GM21723 (cell line): ENCODE measurements at regions not wholly inside any gene's neighbourhood (a gene's known extent, or its start where the extent isn't known, plus 50 kb on each side); places are given as distances from the start of the nearest gene placed in this dataset.

ENCODE experiments used
- ATAC-seq: cut with Tn5 transposase; IDR thresholded peaks from one replicate; pipeline ENCODE4 v1.9.1; 2021; ENCODE audit warnings: mild to moderate bottlenecking, moderate library complexity; ENCODE audit not compliant: unreplicated experiment

GRCh38 chr9:84173961-84174360, 166.6 kb downstream of the SLC28A3 start:
- ATAC-seq: no peak

GRCh38 chr9:84174486-84174885, 166.1 kb downstream of the SLC28A3 start:
- no peak for ATAC-seq

- ATAC-seq: no peak
Observed at GRCh38 chr9:84177407-84177806, 163.2 kb downstream of the SLC28A3 start.

GRCh38 chr9:84179531-84179930, 161.0 kb downstream of the SLC28A3 start:
- no peak for ATAC-seq

- ATAC-seq: no peak
Observed at GRCh38 chr9:84187090-84187489, 153.5 kb downstream of the SLC28A3 start.

GRCh38 chr9:84189904-84190303, 150.7 kb downstream of the SLC28A3 start:
- ATAC-seq: no peak

GRCh38 chr9:84190411-84190810, 150.1 kb downstream of the SLC28A3 start:
- ATAC-seq: no peak

GRCh38 chr9:84206801-84207370, 133.7 kb downstream of the SLC28A3 start:
- no peak for ATAC-seq

- no peak for ATAC-seq
Observed at GRCh38 chr9:84207491-84207951, 133.0 kb downstream of the SLC28A3 start.

- ATAC-seq: no peak
Observed at GRCh38 chr9:84212246-84212645, 128.3 kb downstream of the SLC28A3 start.

GRCh38 chr9:84212982-84213381, 127.6 kb downstream of the SLC28A3 start:
- ATAC-seq: no peak

GRCh38 chr9:84216151-84216550, 124.4 kb downstream of the SLC28A3 start:
- no peak for ATAC-seq

- ATAC-seq: no peak
Observed at GRCh38 chr9:84218322-84218721, 122.2 kb downstream of the SLC28A3 start.

- no peak for ATAC-seq
Observed at GRCh38 chr9:84224246-84224645, 116.3 kb downstream of the SLC28A3 start.
